OCI-LY3 (cell line): ENCODE measurements at regions not wholly inside any gene's neighbourhood (a gene's known extent, or its start where the extent isn't known, plus 50 kb on each side); places are given as distances from the start of the nearest gene placed in this dataset.

Source experiments
- CTCF ChIP-seq: fragments of 200-600, 300-600 bp; sonication (generic); IDR thresholded peaks from 2 replicates; pipeline ENCODE4 v1.5.1; 2014; ENCODE audit warnings: antibody characterized with exemption, low read length, low read depth
- EZH2phosphoT487 ChIP-seq: fragments of 200-600 bp; shearing (Covaris generic); IDR thresholded peaks from 2 replicates; pipeline ENCODE4 v1.6.1; 2018; ENCODE audit warnings: antibody characterized with exemption, mixed run types, low read depth

DNA sequence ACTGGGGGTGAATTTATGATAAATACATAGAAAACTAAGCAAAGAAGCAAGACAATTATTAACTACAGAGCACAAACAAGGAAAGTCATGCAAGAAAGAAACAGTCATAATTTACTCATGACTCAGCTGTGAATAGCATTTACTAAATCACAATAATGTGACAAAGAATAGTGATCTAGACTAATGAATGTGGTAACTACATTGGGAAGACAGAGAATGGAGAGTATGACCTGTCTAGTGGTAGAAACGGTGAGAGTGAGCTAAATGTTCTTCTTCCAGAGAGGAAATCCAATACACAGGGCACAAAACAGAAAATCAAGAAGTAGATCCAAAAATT is 153.5 kb upstream of the DST start:
- TF ChIP-seq CTCF (no peak), EZH2phosphoT487 (no peak)
